Tibial nerve (tissue), 4 donors: ENCODE measurements at regions not wholly inside any gene's neighbourhood (a gene's known extent, or its start where the extent isn't known, plus 50 kb on each side); places are given as distances from the start of the nearest gene placed in this dataset.

Experiments
- DNase-seq, 2 donors: peaks; one replicate each; pipeline ENCODE4 v3.0.0-alpha.2; 2019; ENCODE audit warnings: low spot score in 2 of 2
- H3K27ac ChIP-seq, 4 donors: fragments of 200-600 bp; sonication (generic) in 3 of 4; one replicate each; pipeline ENCODE4 v1.5.1; 2017 to 2019; ENCODE audit warnings: mild to moderate bottlenecking in 1 of 4
- H3K27me3 ChIP-seq, 2 donors: fragments of 200-600 bp; sonication (generic) in 1 of 2; one replicate each; pipeline versions ENCODE4 v1.5.1 to v1.6.0; 2017 to 2019
- H3K36me3 ChIP-seq, 3 donors: fragments of 200-600 bp; sonication (generic); one replicate each; pipeline ENCODE4 v1.5.1; 2018 to 2019
- H3K4me1 ChIP-seq, 4 donors: fragments of 200-600 bp; sonication (generic) in 3 of 4; one replicate each; pipeline ENCODE4 v1.5.1; 2017 to 2019
- H3K4me3 ChIP-seq, 4 donors: fragments of 200-600 bp; sonication (generic) in 3 of 4; one replicate each; pipeline ENCODE4 v1.5.1; 2017 to 2019; ENCODE audit warnings: mild to moderate bottlenecking in 1 of 4, moderate library complexity in 1 of 4
- H3K9me3 ChIP-seq, 4 donors: fragments of 200-600 bp; sonication (generic) in 3 of 4; one replicate each; pipeline ENCODE4 v1.5.1; 2017 to 2019
- EP300 ChIP-seq, 2 donors: sonication (generic); formaldehyde crosslinking; IDR thresholded peaks; one replicate each; pipeline ENCODE4 v1.6.1; 2017; ENCODE audit warnings: antibody characterized with exemption in 2 of 2, mild to moderate bottlenecking in 1 of 2
- POLR2A ChIP-seq, 2 donors: fragments of 450-650 bp; IDR thresholded peaks; one replicate each; pipeline ENCODE4 v1.6.1; 2017; ENCODE audit warnings: antibody characterized with exemption in 2 of 2, mild to moderate bottlenecking in 2 of 2, moderate library complexity in 2 of 2
- WGBS, 2 donors: methylation state at CpG; one replicate each; pipeline ENCODE4 v1.1.5; 2018; 5-methylcytosine and 5-hydroxymethylcytosine counted together
- TF ChIP-seq, protein P1 (sequence below), 5 experiments: fragments of 200-600 bp in 3 of 5; fragments of 450-650 bp in 2 of 5; sonication (generic) in 3 of 5; IDR thresholded peaks; one replicate each; pipeline ENCODE4 v1.5.1; 2016 to 2019; ENCODE audit warnings: antibody characterized with exemption in 5 of 5, mild to moderate bottlenecking in 3 of 5, moderate library complexity in 2 of 5

DNA sequence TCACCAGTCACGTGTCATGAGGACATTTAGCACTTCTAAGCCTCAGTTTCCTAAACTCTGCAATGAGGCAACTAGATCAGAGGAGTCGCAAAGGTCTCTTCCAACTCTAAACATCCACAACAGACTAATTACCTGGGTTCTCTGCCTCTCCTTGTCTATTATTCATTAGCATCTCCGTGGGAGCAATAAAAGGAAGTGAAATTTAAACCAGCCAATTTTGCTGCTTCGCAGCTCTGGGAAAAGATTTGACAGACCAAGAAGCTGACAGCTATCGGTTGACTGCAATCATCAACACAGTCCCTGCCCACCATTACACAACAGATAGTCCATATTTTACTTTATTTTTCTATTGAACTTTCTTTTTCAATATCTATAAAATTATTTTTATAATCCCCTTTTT is 308.9 kb downstream of the NR2F1-AS1 start:
- Histone ChIP-seq H3K36me3 (no peaks in the 10 kb centered on the region), H3K4me1 (no peaks in the 10 kb centered on the region), H3K27ac (no peak overlapping the region), H3K4me3 (no peak overlapping the region), H3K9me3 (peaks cover 0 to 3% (median 0%) of the 10 kb centered on the region in 4 donors), H3K27me3 (no peaks in the 10 kb centered on the region)
- DNase-seq = no peak
- no peak for TF ChIP-seq POLR2A (IDR thresholded peaks at IDR 0.05)
- TF ChIP-seq EP300 (IDR thresholded peaks at IDR 0.05) = no peak
- TF ChIP-seq, protein P1, sequence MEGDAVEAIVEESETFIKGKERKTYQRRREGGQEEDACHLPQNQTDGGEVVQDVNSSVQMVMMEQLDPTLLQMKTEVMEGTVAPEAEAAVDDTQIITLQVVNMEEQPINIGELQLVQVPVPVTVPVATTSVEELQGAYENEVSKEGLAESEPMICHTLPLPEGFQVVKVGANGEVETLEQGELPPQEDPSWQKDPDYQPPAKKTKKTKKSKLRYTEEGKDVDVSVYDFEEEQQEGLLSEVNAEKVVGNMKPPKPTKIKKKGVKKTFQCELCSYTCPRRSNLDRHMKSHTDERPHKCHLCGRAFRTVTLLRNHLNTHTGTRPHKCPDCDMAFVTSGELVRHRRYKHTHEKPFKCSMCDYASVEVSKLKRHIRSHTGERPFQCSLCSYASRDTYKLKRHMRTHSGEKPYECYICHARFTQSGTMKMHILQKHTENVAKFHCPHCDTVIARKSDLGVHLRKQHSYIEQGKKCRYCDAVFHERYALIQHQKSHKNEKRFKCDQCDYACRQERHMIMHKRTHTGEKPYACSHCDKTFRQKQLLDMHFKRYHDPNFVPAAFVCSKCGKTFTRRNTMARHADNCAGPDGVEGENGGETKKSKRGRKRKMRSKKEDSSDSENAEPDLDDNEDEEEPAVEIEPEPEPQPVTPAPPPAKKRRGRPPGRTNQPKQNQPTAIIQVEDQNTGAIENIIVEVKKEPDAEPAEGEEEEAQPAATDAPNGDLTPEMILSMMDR (IDR thresholded peaks at IDR 0.05) = no peak
- WGBS, 2 donors = 72% methylated on average over 5 of the region's 5 CpGs

DNA sequence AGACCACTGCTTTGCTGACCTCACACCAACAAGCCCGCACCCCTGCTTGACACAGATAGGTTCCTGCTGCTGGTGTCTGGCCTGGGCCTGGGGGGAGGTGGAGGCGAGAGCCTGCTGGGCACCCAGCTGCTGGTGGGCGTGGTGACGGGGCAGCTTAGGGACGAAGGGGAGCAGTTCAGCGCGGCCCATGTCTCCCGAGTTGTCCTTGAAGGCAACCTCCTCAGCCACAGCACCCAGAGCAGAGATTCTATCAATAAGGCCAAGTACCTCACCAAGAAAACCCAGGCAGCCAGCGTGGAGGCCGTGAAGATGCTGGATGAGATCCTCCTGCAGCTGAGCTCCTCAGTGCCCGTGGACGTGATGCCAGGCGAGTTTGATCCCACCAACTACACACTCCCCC is 313.3 kb downstream of the NR2F1-AS1 start:
- H3K27me3 ChIP-seq = no peaks in the 10 kb centered on the region
- H3K36me3 ChIP-seq = no peaks in the 10 kb centered on the region
- TF ChIP-seq EP300 (IDR thresholded peaks at IDR 0.05) = no peak
- no peak for TF ChIP-seq POLR2A (IDR thresholded peaks at IDR 0.05)
- TF ChIP-seq, protein P1 (IDR thresholded peaks at IDR 0.05) = no peak
- H3K4me3 ChIP-seq = no peak overlapping the region
- no peaks in the 10 kb centered on the region for H3K4me1 ChIP-seq
- WGBS, 2 donors = 93 to 96% methylated on average over 8 to 13 of the region's 13 CpGs
- H3K27ac ChIP-seq = no peak overlapping the region
- DNase-seq = no peak
- peaks cover 0 to 5% (median 0%) of the 10 kb centered on the region in 4 donors for H3K9me3 ChIP-seq

DNA sequence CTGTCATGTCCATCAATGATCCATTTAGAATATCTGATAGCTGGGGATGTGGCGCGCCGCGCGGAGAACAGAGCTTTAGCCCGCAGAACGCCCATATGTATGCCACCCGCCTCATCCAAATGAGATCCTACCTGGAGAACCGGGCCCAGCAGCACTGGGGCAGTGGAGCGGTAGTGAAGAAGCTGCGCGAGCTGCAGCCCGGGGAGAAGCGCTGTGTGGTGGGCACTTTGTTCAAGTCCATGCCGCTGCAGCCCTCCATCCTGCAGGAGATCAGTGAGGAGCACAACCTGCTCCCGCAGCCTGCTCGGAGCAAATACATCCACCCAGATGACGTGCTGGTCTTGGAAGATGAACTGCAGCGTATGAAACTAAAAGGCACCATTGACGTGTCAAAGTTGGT is 313.7 kb downstream of the NR2F1-AS1 start:
- TF ChIP-seq EP300 (IDR thresholded peaks at IDR 0.05) (no peak), POLR2A (IDR thresholded peaks at IDR 0.05) (no peak)
- TF ChIP-seq, protein P1 (IDR thresholded peaks at IDR 0.05) = no peak
- Histone ChIP-seq H3K9me3 (peaks cover 0 to 5% (median 0%) of the 10 kb centered on the region in 4 donors), H3K4me3 (no peak overlapping the region), H3K4me1 (no peaks in the 10 kb centered on the region), H3K27ac (no peak overlapping the region), H3K36me3 (no peaks in the 10 kb centered on the region), H3K27me3 (no peaks in the 10 kb centered on the region)
- DNase-seq = no peak
- WGBS, 2 donors = 98% methylated on average over 20 of the region's 20 CpGs

DNA sequence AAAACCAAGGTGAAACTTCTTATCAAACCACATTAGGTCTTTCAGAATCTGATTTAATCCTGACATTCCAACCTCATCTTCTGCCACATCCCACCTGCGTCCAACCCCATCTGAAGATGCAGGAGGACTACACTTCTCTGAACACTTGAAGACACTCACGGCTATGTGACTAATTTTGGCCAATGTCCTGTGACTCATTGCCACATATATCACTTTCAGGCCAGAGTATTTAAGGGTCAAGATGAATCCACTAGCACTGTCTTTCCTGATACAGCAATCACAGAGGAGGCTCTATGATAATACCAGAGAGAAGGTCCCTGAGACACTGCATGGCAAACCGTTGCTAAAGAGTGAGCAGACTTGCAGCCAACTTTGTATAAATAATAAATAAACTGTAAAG is 323.4 kb downstream of the NR2F1-AS1 start:
- Histone ChIP-seq H3K4me3 (no peak overlapping the region), H3K9me3 (no peaks in the 10 kb centered on the region), H3K4me1 (no peaks in the 10 kb centered on the region), H3K27me3 (no peaks in the 10 kb centered on the region), H3K27ac (no peak overlapping the region), H3K36me3 (no peaks in the 10 kb centered on the region)
- DNase-seq = no peak
- 90 to 96% methylated on average over 3 of the region's 3 CpGs for WGBS, 2 donors
- TF ChIP-seq EP300 (IDR thresholded peaks at IDR 0.05) (no peak), POLR2A (IDR thresholded peaks at IDR 0.05) (no peak)
- TF ChIP-seq, protein P1 (IDR thresholded peaks at IDR 0.05) = no peak

DNA sequence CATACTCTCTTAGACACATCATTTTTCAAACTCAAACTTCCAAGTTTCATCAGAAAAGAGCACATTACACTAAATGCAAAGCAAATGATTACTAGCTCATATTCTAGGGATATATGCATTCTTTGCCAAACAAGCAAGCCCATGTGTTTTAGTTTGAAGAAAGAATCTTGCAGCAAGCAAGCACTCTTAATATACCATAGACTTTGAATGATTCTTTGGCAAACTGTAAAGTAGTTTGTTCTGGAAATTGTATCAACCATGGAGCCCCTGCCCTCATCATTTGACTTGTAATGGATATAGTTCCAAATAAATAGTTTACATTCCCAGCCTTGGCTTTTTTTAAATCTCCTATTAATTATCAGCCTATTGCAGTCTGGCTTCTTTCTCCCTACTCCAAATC is 325.2 kb downstream of the NR2F1-AS1 start:
- Histone ChIP-seq H3K9me3 (no peaks in the 10 kb centered on the region), H3K4me1 (peaks cover 0 to 8% (median 0%) of the 10 kb centered on the region in 4 donors), H3K4me3 (no peak overlapping the region), H3K27me3 (no peaks in the 10 kb centered on the region), H3K36me3 (no peaks in the 10 kb centered on the region), H3K27ac (no peak overlapping the region)
- DNase-seq = no peak
- no peak for TF ChIP-seq EP300 (IDR thresholded peaks at IDR 0.05)
- TF ChIP-seq, protein P1 (IDR thresholded peaks at IDR 0.05) = no peak
- no peak for TF ChIP-seq POLR2A (IDR thresholded peaks at IDR 0.05)
